Loucy (cell line): ENCODE measurements at regions not wholly inside any gene's neighbourhood (a gene's known extent, or its start where the extent isn't known, plus 50 kb on each side); places are given as distances from the start of the nearest gene placed in this dataset.

Experiments used
- CTCF ChIP-seq: fragments of 200-600 bp; sonication (generic); conservative IDR thresholded peaks from 2 replicates; pipeline ENCODE4 v1.5.1; 2014; ENCODE audit warnings: mild to moderate bottlenecking, antibody characterized with exemption, low read length
- EZH2phosphoT487 ChIP-seq: fragments of 200-600 bp; IDR thresholded peaks from 2 replicates; pipeline ENCODE4 v1.6.1; 2018; ENCODE audit warnings: antibody characterized with exemption, mild to moderate bottlenecking, moderate library complexity, borderline replicate concordance

- TF ChIP-seq CTCF: no peak
- no peak for TF ChIP-seq EZH2phosphoT487
Observed at GRCh38 chr19:31716826-31717225, 367.6 kb upstream of the TSHZ3 start.
